GM19238 (cell line): ENCODE measurements at regions not wholly inside any gene's neighbourhood (a gene's known extent, or its start where the extent isn't known, plus 50 kb on each side); places are given as distances from the start of the nearest gene placed in this dataset.

Experiments
- DNase-seq: peaks from one replicate; pipeline ENCODE4 v3.0.0; 2011; ENCODE audit warnings: low spot score; ENCODE audit not compliant: insufficient read length

DNA sequence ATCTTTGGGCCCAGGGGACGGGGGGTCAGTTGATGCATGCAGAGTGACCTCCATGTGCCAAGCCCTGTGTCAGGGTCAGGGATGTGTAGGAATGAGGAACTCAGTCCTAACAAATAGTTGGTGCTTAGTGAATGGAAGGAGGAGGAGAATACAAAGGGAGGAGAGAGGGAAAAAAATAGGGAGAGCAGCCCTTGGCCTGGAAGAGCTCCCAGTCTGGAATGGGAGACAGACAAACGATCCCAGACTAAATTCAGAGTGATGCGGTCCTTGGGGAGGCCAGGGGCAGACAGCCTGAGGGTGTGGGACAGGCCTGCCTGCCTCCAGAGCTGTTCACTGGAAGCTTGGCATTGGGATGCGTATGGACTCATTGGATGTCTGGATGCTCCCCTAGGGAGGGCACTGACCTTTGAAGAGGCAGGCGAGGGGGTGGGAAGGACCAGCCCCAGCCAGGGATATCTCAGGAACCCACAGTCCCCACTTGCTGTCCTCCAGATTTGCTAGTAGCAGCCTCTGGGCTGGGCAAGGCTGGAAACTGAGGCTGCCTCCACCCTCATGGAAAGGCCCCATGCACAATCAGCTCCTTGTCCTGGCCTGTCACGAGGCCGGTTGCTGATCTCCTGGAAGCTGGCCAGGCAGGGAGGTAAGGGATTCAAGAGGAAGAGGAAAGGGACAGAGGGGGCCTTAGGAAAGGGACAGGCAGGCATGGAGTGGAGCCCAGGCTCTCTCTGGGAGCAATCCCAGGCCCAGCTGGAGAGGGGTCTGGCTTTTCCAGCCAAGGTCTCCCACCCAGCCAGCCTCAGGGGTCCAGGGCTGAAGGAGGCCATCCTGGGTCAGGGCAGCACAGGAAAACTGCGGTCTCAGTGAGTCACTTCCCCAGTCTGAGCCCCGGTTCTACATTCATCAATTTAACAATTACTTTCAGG is 69.0 kb upstream of the GGTA1 start:
- no peak for DNase-seq

- no peak for DNase-seq
Measured at GRCh38 chr9:121569266-121569648, 69.6 kb upstream of the GGTA1 start.

- DNase-seq = no peak
Measured at GRCh38 chr9:121572581-121572980, 72.9 kb upstream of the GGTA1 start.

GRCh38 chr9:121573717-121574485 is 74.3 kb upstream of the GGTA1 start:
- no peak for DNase-seq

GRCh38 chr9:121574774-121575519 is 75.3 kb upstream of the GGTA1 start:
- no peak for DNase-seq

DNA sequence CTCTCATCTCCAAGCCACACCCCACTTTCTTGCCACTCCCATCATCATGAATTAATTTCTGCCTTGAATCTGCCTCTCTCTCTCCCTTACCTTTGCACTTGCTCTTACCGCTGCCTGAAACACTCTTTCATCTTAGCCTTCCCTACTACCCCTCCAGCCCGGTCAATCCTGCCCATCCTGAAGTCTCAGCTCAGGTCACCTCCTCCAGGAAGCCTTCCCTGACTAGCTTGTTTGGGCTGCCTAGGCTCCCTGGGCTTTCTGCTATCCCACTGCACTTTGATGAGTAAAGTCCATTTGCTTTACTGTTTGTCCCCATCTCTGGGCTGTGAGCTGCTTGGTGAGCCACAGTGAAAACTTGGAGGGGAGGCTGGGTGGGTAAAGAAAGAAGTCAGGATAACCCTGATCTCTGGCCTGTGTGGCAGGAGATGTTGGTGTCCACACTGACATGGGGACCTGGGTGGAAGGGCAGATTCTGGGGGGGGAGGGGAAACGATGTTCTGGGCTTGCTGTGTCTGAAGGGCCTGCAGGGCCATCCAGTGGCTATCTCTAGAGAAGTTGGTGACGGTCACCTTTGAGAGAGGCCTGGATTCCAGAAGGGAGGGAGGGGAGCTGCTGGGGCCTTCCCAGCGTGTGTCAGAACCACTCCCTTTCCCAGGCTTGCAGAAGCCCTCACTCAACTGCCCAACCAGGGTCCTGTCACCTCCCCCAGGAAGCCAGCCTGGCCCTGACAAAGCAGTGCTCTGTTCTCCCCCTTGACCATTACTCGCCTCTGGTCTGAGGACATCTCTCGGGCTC is 75.0 kb upstream of the DAB2IP start:
- no peak for DNase-seq

DNA sequence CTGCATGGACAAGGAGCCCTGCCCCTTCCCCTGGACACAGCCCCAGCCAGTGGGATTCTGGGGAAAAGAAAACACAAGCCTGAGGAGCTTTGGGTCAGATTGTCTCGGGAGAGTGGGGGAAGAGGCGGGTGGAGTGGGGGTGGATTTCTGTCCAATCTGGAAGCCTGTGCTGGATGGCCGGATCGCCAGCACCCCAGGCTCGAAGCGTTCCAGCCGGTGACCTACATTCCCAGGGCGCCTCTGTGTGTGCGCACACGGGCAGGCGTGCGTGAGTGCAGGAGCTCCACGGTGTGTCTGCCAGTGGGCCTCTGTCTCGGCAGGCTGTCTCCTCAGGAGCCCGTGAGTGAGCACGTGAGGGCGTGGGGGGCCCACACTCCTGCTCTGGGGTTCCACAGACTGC is 74.3 kb upstream of the DAB2IP start:
- DNase-seq = no peak

- no peak for DNase-seq
Measured at GRCh38 chr9:121577572-121577971, 73.9 kb upstream of the DAB2IP start.

GRCh38 chr9:121581786-121582600 is 69.4 kb upstream of the DAB2IP start:
- DNase-seq = no peak

DNA sequence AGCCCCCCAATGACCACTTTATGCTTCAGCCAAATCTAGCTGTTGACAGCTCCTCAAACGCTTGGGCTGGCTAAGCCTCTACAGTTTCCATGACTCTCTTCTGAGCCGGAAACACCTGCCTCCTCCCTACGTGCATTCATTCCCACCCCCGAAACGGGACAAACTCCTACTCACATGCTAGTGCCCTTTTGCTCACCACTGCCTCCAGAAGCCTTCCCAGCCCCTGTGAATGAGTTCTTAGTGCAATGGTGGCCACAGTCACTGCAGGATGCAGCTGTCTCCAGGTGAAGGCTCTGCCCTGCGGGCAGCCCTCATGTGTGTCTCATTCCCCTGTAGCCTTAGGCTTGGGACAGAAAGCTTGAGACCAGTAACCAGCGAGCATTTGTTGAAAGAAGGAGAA is 68.8 kb upstream of the DAB2IP start:
- no peak for DNase-seq

DNA sequence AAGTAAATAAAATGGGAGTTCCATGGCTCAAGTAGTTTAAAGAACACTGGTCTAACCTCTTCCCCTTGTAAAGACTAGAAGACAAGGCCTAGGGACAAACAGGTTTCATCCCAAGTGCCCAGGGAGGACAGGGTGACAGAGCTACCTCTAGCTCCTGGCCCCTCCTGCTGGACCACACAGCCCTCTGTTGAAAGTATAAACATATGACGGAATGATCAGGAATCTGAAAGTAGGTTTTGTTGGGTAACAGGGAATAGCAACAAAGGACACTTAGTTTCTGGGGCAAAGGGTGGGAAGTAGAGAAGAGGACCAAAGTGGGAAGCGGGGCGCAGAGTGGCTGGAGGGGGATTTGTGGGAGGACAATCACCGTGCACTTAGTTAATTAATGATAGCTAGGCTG is 67.0 kb upstream of the DAB2IP start:
- no peak for DNase-seq

- no peak for DNase-seq
Measured at GRCh38 chr9:121587863-121588262, 63.6 kb upstream of the DAB2IP start.

DNA sequence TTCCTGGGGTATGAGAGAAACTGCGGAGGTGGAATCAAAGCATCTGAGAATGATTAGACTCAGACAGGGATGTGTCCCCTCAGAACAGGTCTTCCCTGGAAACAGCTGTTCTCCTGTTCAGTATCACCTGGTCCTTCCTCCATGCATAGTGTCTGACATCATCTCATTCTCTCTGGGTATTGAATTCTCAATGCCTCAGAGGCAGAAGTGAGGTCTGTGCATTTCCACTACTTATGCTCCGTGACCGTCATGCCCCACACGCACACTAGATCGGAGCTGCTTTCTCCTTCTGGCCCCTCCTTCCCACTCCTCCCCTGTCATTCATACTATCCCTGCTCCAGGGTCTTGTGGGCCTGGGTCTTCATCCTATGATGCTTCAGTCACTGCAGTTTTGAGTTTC is 61.4 kb upstream of the DAB2IP start:
- no peak for DNase-seq

- DNase-seq = no peak
Measured at GRCh38 chr9:121592265-121592664, 59.2 kb upstream of the DAB2IP start.

DNA sequence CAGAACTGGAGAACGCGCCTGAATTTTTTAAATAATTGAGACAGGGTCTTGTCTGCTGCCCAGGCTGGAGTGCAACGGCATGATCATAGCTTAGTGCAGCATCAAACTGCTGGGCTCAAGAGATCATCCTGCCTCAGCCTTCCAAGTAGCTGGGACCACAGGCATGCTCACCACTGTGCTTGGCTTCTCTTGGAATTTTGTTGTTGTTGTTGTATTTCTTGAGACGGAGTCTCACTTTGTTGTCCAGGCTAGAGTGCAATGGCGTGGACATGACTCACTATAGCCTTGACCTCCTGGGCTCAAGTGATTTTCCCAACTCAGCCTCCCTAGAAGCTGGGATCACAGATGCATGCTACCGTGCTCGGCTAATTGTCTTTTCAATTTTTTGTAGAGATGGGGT is 58.4 kb upstream of the DAB2IP start:
- no peak for DNase-seq

DNA sequence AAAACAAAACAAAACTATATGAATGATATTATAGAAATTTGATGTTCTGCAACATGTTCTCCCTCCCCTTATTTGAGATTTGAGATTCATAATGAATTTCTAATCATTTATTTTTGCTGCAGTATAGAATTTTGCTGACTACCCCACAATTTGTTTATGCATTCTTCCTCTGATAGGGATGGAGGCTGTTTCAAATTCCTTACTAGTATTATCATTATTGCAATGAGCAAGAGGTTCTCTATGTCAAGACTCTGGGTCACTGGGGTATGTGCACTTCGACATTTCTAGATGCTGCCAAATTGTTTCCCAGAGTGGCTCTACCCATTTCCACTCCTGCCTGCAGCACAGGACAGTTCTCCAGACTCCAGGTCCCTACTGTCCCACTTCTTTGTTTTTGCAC is 54.9 kb upstream of the DAB2IP start:
- DNase-seq = no peak

DNA sequence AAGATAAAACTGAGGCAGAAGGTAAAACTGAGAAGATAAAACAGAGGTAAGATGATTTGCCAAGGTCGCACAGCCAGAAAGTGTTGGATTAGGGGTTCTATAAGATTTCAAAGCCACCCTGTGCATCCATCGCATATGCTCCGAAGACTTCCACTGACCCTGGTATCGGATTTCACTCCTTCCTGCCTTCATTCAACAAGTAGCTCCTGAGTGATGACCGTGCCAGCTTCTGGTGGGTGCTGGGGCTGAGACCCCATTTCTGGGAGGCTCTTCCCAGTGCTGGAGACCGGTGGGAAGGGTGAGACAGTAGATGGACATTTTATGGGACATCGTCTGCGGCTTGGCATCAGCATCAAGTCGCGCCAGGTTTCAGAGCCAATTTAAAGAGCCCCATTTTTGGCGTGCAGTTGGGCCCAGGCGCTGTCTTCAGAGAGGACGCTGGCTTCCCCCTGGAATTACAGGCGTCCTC is 53.7 kb upstream of the DAB2IP start:
- no peak for DNase-seq

DNA sequence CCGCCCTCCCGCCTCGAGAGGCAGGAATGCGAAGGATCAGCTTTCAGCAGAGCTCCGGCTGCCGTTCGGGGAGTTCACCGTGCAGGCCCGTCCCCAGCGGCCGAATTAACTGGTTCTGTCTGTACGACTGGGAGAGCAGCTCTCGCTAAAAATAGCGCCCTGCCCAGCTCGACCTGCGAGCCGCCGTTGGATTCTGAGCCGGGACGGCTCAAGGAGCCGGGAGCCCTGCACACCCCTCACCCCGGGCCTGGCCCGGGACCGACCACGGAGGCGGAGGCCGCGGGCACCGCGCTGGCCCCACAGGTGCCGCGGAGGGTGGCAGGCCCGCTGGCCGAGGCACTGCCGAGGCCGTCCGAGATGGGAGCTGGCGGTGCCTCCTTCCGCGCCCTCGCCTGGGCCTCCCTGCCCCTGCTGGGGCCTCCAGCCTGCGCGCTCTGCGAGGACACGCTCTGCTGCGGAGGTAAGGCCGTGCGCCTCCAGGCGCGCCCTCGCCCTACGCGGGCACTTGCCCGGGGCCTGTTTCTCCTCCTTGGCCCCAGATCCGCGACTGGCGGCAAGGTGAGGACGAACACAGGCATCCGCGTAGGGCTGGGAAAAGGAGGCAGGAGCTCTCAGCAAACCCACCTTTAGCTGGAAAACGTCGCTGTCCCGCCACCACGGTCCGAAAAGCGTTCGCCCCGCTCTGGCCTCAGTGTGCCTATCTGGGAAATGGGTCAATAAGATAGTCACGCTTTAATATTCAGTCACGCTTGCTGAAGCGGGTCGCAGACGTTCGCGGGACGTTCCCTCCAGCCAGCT is 53.1 kb upstream of the DAB2IP start:
- DNase-seq = no peak
